HFF-Myc (cell line): ENCODE measurements at regions not wholly inside any gene's neighbourhood (a gene's known extent, or its start where the extent isn't known, plus 50 kb on each side); places are given as distances from the start of the nearest gene placed in this dataset.
"Not testable (repeated sequence)": the region's sequence is repeated elsewhere in the genome, so short reads cannot be mapped to it uniquely, and the experiment has no call there.

ENCODE experiments used
- DNase-seq: peaks from one replicate; pipeline ENCODE4 v3.0.0-alpha.2; 2011; ENCODE audit warnings: low read depth; ENCODE audit errors: extremely low read depth
- H3K4me3 ChIP-seq: replicated peaks from 2 replicates; pipeline ENCODE4 v1.5.1; 2011; ENCODE audit warnings: low read depth, mild to moderate bottlenecking, control low read depth, low read length
- TF ChIP-seq, protein P1 (sequence below): IDR thresholded peaks from 2 replicates; pipeline ENCODE4 v1.5.1; 2012; ENCODE audit warnings: mild to moderate bottlenecking, low read depth, low read length, control low read depth; ENCODE audit errors: missing control alignments

DNA sequence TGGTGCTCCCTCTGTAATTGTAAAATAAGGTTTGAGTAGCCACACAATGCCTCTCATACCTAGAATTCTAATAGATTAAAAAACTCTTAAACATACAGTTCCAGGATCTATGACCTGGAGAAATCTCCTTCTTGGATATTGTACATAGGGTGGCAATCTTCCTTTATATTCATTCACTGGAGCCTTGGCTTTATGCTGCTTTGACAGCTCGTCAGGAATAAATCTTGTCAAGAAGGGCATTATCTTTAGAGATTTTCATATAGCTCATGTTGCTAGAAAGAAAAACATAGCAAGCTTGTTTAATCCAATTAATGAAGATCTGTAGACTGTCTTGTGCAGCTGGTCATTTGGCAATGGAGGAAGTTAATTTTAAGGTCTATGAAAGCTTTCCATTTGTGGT lies 131.1 kb downstream of the PYDC2 start:
- TF ChIP-seq, protein P1, sequence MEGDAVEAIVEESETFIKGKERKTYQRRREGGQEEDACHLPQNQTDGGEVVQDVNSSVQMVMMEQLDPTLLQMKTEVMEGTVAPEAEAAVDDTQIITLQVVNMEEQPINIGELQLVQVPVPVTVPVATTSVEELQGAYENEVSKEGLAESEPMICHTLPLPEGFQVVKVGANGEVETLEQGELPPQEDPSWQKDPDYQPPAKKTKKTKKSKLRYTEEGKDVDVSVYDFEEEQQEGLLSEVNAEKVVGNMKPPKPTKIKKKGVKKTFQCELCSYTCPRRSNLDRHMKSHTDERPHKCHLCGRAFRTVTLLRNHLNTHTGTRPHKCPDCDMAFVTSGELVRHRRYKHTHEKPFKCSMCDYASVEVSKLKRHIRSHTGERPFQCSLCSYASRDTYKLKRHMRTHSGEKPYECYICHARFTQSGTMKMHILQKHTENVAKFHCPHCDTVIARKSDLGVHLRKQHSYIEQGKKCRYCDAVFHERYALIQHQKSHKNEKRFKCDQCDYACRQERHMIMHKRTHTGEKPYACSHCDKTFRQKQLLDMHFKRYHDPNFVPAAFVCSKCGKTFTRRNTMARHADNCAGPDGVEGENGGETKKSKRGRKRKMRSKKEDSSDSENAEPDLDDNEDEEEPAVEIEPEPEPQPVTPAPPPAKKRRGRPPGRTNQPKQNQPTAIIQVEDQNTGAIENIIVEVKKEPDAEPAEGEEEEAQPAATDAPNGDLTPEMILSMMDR: no peak
- DNase-seq: no peak
- H3K4me3 ChIP-seq: no peak overlapping the region

DNA sequence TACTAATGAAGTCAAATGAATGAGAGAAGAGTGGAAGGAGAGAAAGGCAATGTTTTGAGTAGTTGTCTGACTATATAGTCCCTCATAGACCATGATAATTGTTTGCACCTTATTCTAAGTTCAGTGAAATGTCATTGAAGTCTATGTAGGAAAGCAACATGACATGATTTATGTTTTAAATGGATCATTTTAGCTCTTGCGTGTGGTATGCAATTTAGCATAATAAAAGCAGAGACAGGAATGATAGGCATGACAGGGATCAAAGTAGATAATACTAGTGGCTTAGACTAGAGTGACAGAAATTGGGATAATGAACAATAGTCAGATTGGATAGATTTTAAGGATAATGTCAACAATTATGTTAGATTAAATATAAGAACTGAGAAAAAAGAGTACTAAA lies 132.5 kb downstream of the PYDC2 start:
- H3K4me3 ChIP-seq: no peak overlapping the region
- DNase-seq: no peak
- TF ChIP-seq, protein P1: no peak

GRCh38 chr3:191615511-191615910 lies 154.5 kb downstream of the PYDC2 start:
- not testable (repeated sequence) for H3K4me3 ChIP-seq, DNase-seq

GRCh38 chr3:191624299-191624698 lies 163.3 kb downstream of the PYDC2 start:
- TF ChIP-seq, protein P1: no peak
- DNase-seq: no peak
- H3K4me3 ChIP-seq: no peak overlapping the region

- DNase-seq: no peak
- TF ChIP-seq, protein P1: no peak
- H3K4me3 ChIP-seq: no peak overlapping the region
Observed at GRCh38 chr3:191627064-191627463, 166.1 kb downstream of the PYDC2 start.

- no peak overlapping the region for H3K4me3 ChIP-seq
- TF ChIP-seq, protein P1: no peak
- no peak for DNase-seq
Observed at GRCh38 chr3:191628571-191628970, 167.6 kb downstream of the PYDC2 start.

DNA sequence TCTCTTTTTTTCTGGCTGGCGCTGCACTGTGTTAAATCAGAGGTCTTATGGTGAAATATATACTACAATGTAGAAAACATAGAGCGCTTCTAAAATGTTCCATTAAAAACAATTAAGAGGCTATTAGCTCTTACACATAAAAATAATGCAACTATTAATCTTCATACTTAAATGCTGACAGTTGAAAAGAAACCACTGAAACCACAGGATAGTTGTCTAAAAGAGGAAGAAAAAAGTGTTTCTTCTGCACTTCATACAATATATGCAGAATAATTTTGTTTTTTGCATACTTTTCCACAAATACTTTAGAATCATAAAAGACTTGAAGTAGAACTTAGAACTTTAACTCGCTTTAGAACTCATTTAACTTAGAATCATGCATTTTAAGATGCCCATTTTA lies 170.5 kb downstream of the PYDC2 start:
- no peak overlapping the region for H3K4me3 ChIP-seq
- TF ChIP-seq, protein P1: no peak
- no peak for DNase-seq
